GM23338 (cell line): ENCODE measurements at regions not wholly inside any gene's neighbourhood (a gene's known extent, or its start where the extent isn't known, plus 50 kb on each side); places are given as distances from the start of the nearest gene placed in this dataset.

Experiments used
- CTCF ChIP-seq, 2 experiments: fragments of 200-600 bp in 1 of 2; sonication (generic) in 1 of 2; conservative IDR thresholded peaks; 2 replicates each; pipeline versions ENCODE4 v1.5.1 to v1.6.1; 2016 to 2017; ENCODE audit warnings: antibody characterized with exemption in 2 of 2, low read depth in 2 of 2, mild to moderate bottlenecking in 2 of 2, moderate library complexity in 1 of 2
- ETS1 ChIP-seq: IDR thresholded peaks from 2 replicates; pipeline ENCODE4 v1.6.1; 2016; ENCODE audit warnings: antibody characterized with exemption
- EZH2 ChIP-seq: fragments of 200-600 bp; sonication (generic); IDR thresholded peaks from one replicate; pipeline ENCODE4 v1.8.0; 2017; ENCODE audit warnings: antibody characterized with exemption, mild to moderate bottlenecking, low read depth; ENCODE audit not compliant: unreplicated experiment
- EZH2phosphoT487 ChIP-seq: fragments of 200-600 bp; sonication (generic); IDR thresholded peaks from one replicate; pipeline ENCODE4 v1.8.1; 2018; ENCODE audit warnings: antibody characterized with exemption; ENCODE audit not compliant: unreplicated experiment
- NANOG ChIP-seq: IDR thresholded peaks from 2 replicates; pipeline ENCODE4 v1.6.1; 2016; ENCODE audit warnings: antibody characterized with exemption, borderline replicate concordance
- POLR2AphosphoS5 ChIP-seq: IDR thresholded peaks from 2 replicates; pipeline ENCODE4 v1.6.1; 2016; ENCODE audit warnings: antibody characterized with exemption, low read depth

GRCh38 chr5:107074996-107075395, 595.7 kb downstream of the EFNA5 start:
- no peak for TF ChIP-seq CTCF (conservative IDR thresholded peaks at IDR 0.05; ENCODE audit: low read depth in 2 of 2)
- TF ChIP-seq EZH2, result no peak
- TF ChIP-seq NANOG, result no peak
- TF ChIP-seq EZH2phosphoT487, result no peak
- TF ChIP-seq POLR2AphosphoS5, result no peak
- TF ChIP-seq ETS1, result no peak
